ENCODE measurements at regions not wholly inside any gene's neighbourhood (a gene's known extent, or its start where the extent isn't known, plus 50 kb on each side); places are given as distances from the start of the nearest gene placed in this dataset.

GRCh38 chrX:7285765-7286164 lies 137.8 kb upstream of the PUDP start:
- no peak for TF ChIP-seq CTCF (IDR thresholded peaks at IDR 0.05)
- no peak for TF ChIP-seq EZH2 (IDR thresholded peaks at IDR 0.05; ENCODE audit: borderline replicate concordance, insufficient read depth, low read depth, low read length, poor library complexity, severe bottlenecking)

Data from B cell (primary cell).